Upper lobe of left lung (tissue), 4 donors: ENCODE measurements at regions not wholly inside any gene's neighbourhood (a gene's known extent, or its start where the extent isn't known, plus 50 kb on each side); places are given as distances from the start of the nearest gene placed in this dataset.
A peak's percentile ranks its signal among the peaks of the same experiment; 100 is the strongest.

Experiments used
- CTCF ChIP-seq, 6 experiments: fragments of 450-650 bp in 4 of 6; fragments of 200-600 bp in 2 of 6; sonication (generic) in 2 of 6; IDR thresholded peaks; one replicate each; pipeline ENCODE4 v1.5.1; 2016 to 2019; ENCODE audit warnings: antibody characterized with exemption in 6 of 6
- EP300 ChIP-seq, 4 donors: sonication (generic); formaldehyde crosslinking; IDR thresholded peaks; one replicate each; pipeline ENCODE4 v1.5.1; 2017; ENCODE audit warnings: antibody characterized with exemption in 4 of 4, control low read depth in 2 of 4
- POLR2A ChIP-seq, 4 donors: fragments of 450-650 bp; IDR thresholded peaks; one replicate each; pipeline ENCODE4 v1.5.1; 2016 to 2017; ENCODE audit warnings: antibody characterized with exemption in 4 of 4, mild to moderate bottlenecking in 2 of 4
- POLR2AphosphoS5 ChIP-seq, 2 donors: sonication (generic); formaldehyde crosslinking; IDR thresholded peaks; one replicate each; pipeline ENCODE4 v1.5.1; 2017; ENCODE audit warnings: antibody characterized with exemption in 2 of 2

GRCh38 chr7:17546592-17546991 is 248.1 kb downstream of the AHR start:
- no peak for TF ChIP-seq CTCF (IDR thresholded peaks at IDR 0.05)
- no peak for TF ChIP-seq POLR2A (IDR thresholded peaks at IDR 0.05)
- peak in 1 of 2 donors; percentile 73 for TF ChIP-seq POLR2AphosphoS5 (IDR thresholded peaks at IDR 0.05)
- peak in 1 of 4 donors; percentile 83 for TF ChIP-seq EP300 (IDR thresholded peaks at IDR 0.05)
